A673 (cell line): ENCODE measurements at regions not wholly inside any gene's neighbourhood (a gene's known extent, or its start where the extent isn't known, plus 50 kb on each side); places are given as distances from the start of the nearest gene placed in this dataset.

Source experiments
- CTCF ChIP-seq: fragments of 300-800, 200-600 bp; sonication (generic); conservative IDR thresholded peaks from 2 replicates; pipeline ENCODE4 v1.5.1; 2017; ENCODE audit warnings: low read depth, mild to moderate bottlenecking, antibody characterized with exemption, low read length, moderate library complexity, mixed read lengths
- EZH2 ChIP-seq: fragments of 200-600 bp; sonication (generic); IDR thresholded peaks from 2 replicates; pipeline ENCODE4 v1.6.1; 2017; ENCODE audit warnings: borderline replicate concordance, low read depth, mild to moderate bottlenecking, mixed read lengths, antibody characterized with exemption, low read length; ENCODE audit not compliant: poor library complexity, severe bottlenecking

GRCh38 chr18:40258311-40258710, 1696.7 kb upstream of the PIK3C3 start:
- TF ChIP-seq CTCF: no peak
- TF ChIP-seq EZH2: no peak
